Loucy (cell line): ENCODE measurements at regions not wholly inside any gene's neighbourhood (a gene's known extent, or its start where the extent isn't known, plus 50 kb on each side); places are given as distances from the start of the nearest gene placed in this dataset.

Source experiments
- H2AFZ ChIP-seq: fragments of 200-600 bp; sonication (generic); 2 replicates; pipeline ENCODE4 v1.6.0; 2016; ENCODE audit warnings: antibody characterized with exemption, mild to moderate bottlenecking, low read length, moderate library complexity
- H3F3A ChIP-seq: fragments of 200-600 bp; 2 replicates; pipeline ENCODE4 v1.6.0; 2016; ENCODE audit warnings: antibody characterized with exemption, low read depth, mild to moderate bottlenecking
- H3K27me3 ChIP-seq: fragments of 200-600 bp; sonication (generic); 2 replicates; pipeline ENCODE4 v1.6.1; 2014; ENCODE audit warnings: low read length, mild to moderate bottlenecking; ENCODE audit not compliant: insufficient read depth, poor library complexity, severe bottlenecking
- H3K36me3 ChIP-seq: fragments of 200-600 bp; sonication (generic); 2 replicates; pipeline ENCODE4 v1.6.1; 2016; ENCODE audit warnings: low read length; ENCODE audit not compliant: insufficient read depth
- H3K4me1 ChIP-seq: fragments of 200-600 bp; sonication (generic); 2 replicates; pipeline ENCODE4 v1.5.1; 2014; ENCODE audit warnings: low read length, mild to moderate bottlenecking; ENCODE audit not compliant: insufficient read depth, poor library complexity, severe bottlenecking
- H3K4me2 ChIP-seq: fragments of 200-600 bp; sonication (generic); 2 replicates; pipeline ENCODE4 v1.6.0; 2014; ENCODE audit warnings: antibody characterized with exemption, low read length, low read depth, mild to moderate bottlenecking; ENCODE audit not compliant: poor library complexity, severe bottlenecking
- H3K4me3 ChIP-seq: fragments of 200-600 bp; sonication (generic); 2 replicates; pipeline ENCODE4 v1.5.1; 2014; ENCODE audit warnings: low read length, mild to moderate bottlenecking, mixed read lengths; ENCODE audit not compliant: poor library complexity, severe bottlenecking
- H3K79me2 ChIP-seq: fragments of 200-600 bp; sonication (generic); 2 replicates; pipeline ENCODE4 v1.6.1; 2014; ENCODE audit warnings: low read length; ENCODE audit not compliant: insufficient read depth
- H3K9ac ChIP-seq: fragments of 200-600 bp; sonication (generic); 2 replicates; pipeline ENCODE4 v1.6.0; 2014; ENCODE audit warnings: mild to moderate bottlenecking, low read depth, low read length, moderate library complexity; ENCODE audit not compliant: poor library complexity, severe bottlenecking
- H3K9me2 ChIP-seq: fragments of 200-600 bp; sonication (generic); replicated peaks from 2 replicates; pipeline ENCODE4 v1.6.1; 2016; ENCODE audit warnings: low read depth, low read length, mixed read lengths
- H3K9me3 ChIP-seq: fragments of 200-600 bp; sonication (generic); 2 replicates; pipeline ENCODE4 v1.6.1; 2014; ENCODE audit warnings: mild to moderate bottlenecking, antibody characterized with exemption, low read length, low read depth; ENCODE audit not compliant: insufficient read depth
- H4K20me1 ChIP-seq: fragments of 200-600 bp; sonication (generic); 2 replicates; pipeline ENCODE4 v1.6.0; 2014; ENCODE audit warnings: antibody characterized with exemption, low read length, mild to moderate bottlenecking; ENCODE audit not compliant: insufficient read depth, poor library complexity, severe bottlenecking
- CTCF ChIP-seq: fragments of 200-600 bp; sonication (generic); conservative IDR thresholded peaks from 2 replicates; pipeline ENCODE4 v1.5.1; 2014; ENCODE audit warnings: mild to moderate bottlenecking, antibody characterized with exemption, low read length
- EZH2phosphoT487 ChIP-seq: fragments of 200-600 bp; IDR thresholded peaks from 2 replicates; pipeline ENCODE4 v1.6.1; 2018; ENCODE audit warnings: antibody characterized with exemption, mild to moderate bottlenecking, moderate library complexity, borderline replicate concordance

- no peak overlapping the region for H2AFZ ChIP-seq
- TF ChIP-seq CTCF (no peak), EZH2phosphoT487 (no peak)
- H3K79me2 ChIP-seq, result no peaks in the 10 kb centered on the region
- H3K27me3 ChIP-seq, result no peaks in the 10 kb centered on the region
- no peaks in the 10 kb centered on the region for H3K9me2 ChIP-seq
- H3K9ac ChIP-seq, result no peak overlapping the region
- no peak overlapping the region for H3K4me3 ChIP-seq
- no peaks in the 10 kb centered on the region for H3K4me1 ChIP-seq
- H3F3A ChIP-seq, result no peaks in the 10 kb centered on the region
- H4K20me1 ChIP-seq, result no peaks in the 10 kb centered on the region
- no peaks in the 10 kb centered on the region for H3K9me3 ChIP-seq
- H3K36me3 ChIP-seq, result no peaks in the 10 kb centered on the region
- H3K4me2 ChIP-seq, result no peak overlapping the region
These were observed 2023.8 kb downstream of the LRRC4C start for GRCh38 chr11:39435641-39436040.

- TF ChIP-seq EZH2phosphoT487 (no peak), CTCF (no peak)
- no peak overlapping the region for H3K4me3 ChIP-seq
- no peaks in the 10 kb centered on the region for H3K79me2 ChIP-seq
- H4K20me1 ChIP-seq, result no peaks in the 10 kb centered on the region
- H3K9ac ChIP-seq, result no peak overlapping the region
- no peak overlapping the region for H3K4me2 ChIP-seq
- no peaks in the 10 kb centered on the region for H3K27me3 ChIP-seq
- H2AFZ ChIP-seq, result no peak overlapping the region
- no peaks in the 10 kb centered on the region for H3K9me3 ChIP-seq
- no peaks in the 10 kb centered on the region for H3K36me3 ChIP-seq
- H3F3A ChIP-seq, result no peaks in the 10 kb centered on the region
- H3K9me2 ChIP-seq, result no peaks in the 10 kb centered on the region
- no peaks in the 10 kb centered on the region for H3K4me1 ChIP-seq
These were observed 2025.0 kb downstream of the LRRC4C start for GRCh38 chr11:39434466-39434865.

GRCh38 chr11:39432929-39433328, 2026.5 kb downstream of the LRRC4C start:
- H3K9me2 ChIP-seq, result no peaks in the 10 kb centered on the region
- H3K4me1 ChIP-seq, result no peaks in the 10 kb centered on the region
- no peaks in the 10 kb centered on the region for H3F3A ChIP-seq
- H3K4me3 ChIP-seq, result no peak overlapping the region
- H3K36me3 ChIP-seq, result no peaks in the 10 kb centered on the region
- H3K4me2 ChIP-seq, result no peak overlapping the region
- no peak overlapping the region for H2AFZ ChIP-seq
- no peaks in the 10 kb centered on the region for H4K20me1 ChIP-seq
- no peaks in the 10 kb centered on the region for H3K27me3 ChIP-seq
- TF ChIP-seq CTCF (no peak), EZH2phosphoT487 (no peak)
- H3K9me3 ChIP-seq, result no peaks in the 10 kb centered on the region
- no peak overlapping the region for H3K9ac ChIP-seq
- no peaks in the 10 kb centered on the region for H3K79me2 ChIP-seq
